Heart right ventricle (tissue), 16 donors: ENCODE measurements at regions not wholly inside any gene's neighbourhood (a gene's known extent, or its start where the extent isn't known, plus 50 kb on each side); places are given as distances from the start of the nearest gene placed in this dataset.

ENCODE experiments used
- ATAC-seq, 8 donors: fragments of 200-7000 bp; cut with Tn5 transposase; one replicate each; pipeline ENCODE4 v1.9.1; 2020; ENCODE audit warnings: mild to moderate bottlenecking in 8 of 8, moderate library complexity in 8 of 8, moderate number of reproducible peaks in 1 of 8
- DNase-seq, 2 donors: peaks; one replicate each; pipeline ENCODE4 v3.0.0-alpha.2; 2020
- H3K27ac ChIP-seq, 10 donors: fragments of 200-600 bp; sonication (generic) in 2 of 10; one replicate each; pipeline versions ENCODE4 v1.5.0 to v1.8.0; 2020 to 2022; ENCODE audit warnings: mild to moderate bottlenecking in 3 of 10
- H3K27me3 ChIP-seq, 7 donors: fragments of 200-600 bp; one replicate each; pipeline ENCODE4 v1.8.0; 2021 to 2022; ENCODE audit warnings: mild to moderate bottlenecking in 2 of 7
- H3K36me3 ChIP-seq, 9 donors: fragments of 200-600 bp; sonication (generic) in 1 of 9; one replicate each; pipeline versions ENCODE4 v1.5.0 to v1.8.0; 2020 to 2022; ENCODE audit warnings: mild to moderate bottlenecking in 2 of 9
- H3K4me1 ChIP-seq, 9 donors: fragments of 200-600 bp; sonication (generic) in 1 of 9; one replicate each; pipeline versions ENCODE4 v1.5.0 to v1.8.0; 2020 to 2022; ENCODE audit warnings: mild to moderate bottlenecking in 4 of 9
- H3K4me3 ChIP-seq, 10 donors: fragments of 200-600 bp; sonication (generic) in 2 of 10; one replicate each; pipeline versions ENCODE4 v1.5.0 to v1.8.0; 2020 to 2022; ENCODE audit warnings: mild to moderate bottlenecking in 7 of 10, moderate library complexity in 2 of 10
- H3K9me3 ChIP-seq, 11 donors: fragments of 200-600 bp in 10 of 11; sonication (generic) in 2 of 11; one replicate each; pipeline versions ENCODE4 v1.5.0 to v1.8.0; 2013 to 2022; ENCODE audit warnings: mild to moderate bottlenecking in 2 of 11, control low read depth in 1 of 11, moderate library complexity in 1 of 11
- WGBS, 2 donors: extraction: QIAGEN DNeasy Blood & Tissue Kit; methylation state at CpG; one replicate each; pipeline ENCODE4 v1.1.7; 2013; ENCODE audit warnings: inconsistent platforms in 1 of 2; 5-methylcytosine and 5-hydroxymethylcytosine counted together
- intact Hi-C, 10 donors: fragments of 100-400 bp; cut with DNase I; formaldehyde crosslinking; loops; one replicate each; pipeline versions ENCODE4 v1.11.1 to v1.14.2; 2022
- TF ChIP-seq, protein P1 (sequence below), 9 donors: fragments of 200-600 bp; sonication (generic) in 2 of 9; IDR thresholded peaks; one replicate each; pipeline versions ENCODE4 v1.5.0 to v1.8.0; 2021 to 2022; ENCODE audit warnings: antibody characterized with exemption in 9 of 9, mild to moderate bottlenecking in 5 of 9, moderate library complexity in 1 of 9
- donor health status: Arrhythmogenic right ventricular cardiomyopathy.
- donor health status: ischemic (EF 13 %, LVEDD 7.1; RV severe dilation, severe dysfunction).
- donor health status: healthy with polysubstance abuse.
- donor health status: DM: no; HTN: yes; CAD: no.
- donor health status: DM: no; HTN: no; CAD: no.
- donor health status: ischemic (EF 25% LVEDD 6.9; RV normal size, moderate dysfunction).
- donor health status: ischemic (EF 25% LVEDD 5.7; RV mildly dilated, moderate dysfunction).
- donor health status: healthy.
- donor health status: DM: yes; HTN: yes; CAD: no.
- donor health status: Ischemic cardiomyopathy.
- donor health status: ischemic (EF 35%, LVEDD 5.7; RV mildly dilated, moderate dysfunction).
- donor health status: nonischemic (EF 11% LVEDD 7.7; RV severe dilation, severe dysfunction).
- donor health status: DM: yes; HTN: yes; CAD: no.
- donor health status: PGD.
- donor health status: ischemic (EF 29% LVEDD 5.4; RV normal size, mild dysfunction).
- donor health status: nonischemic (EF 23%, LVEDD 6.1; RV moderate dilation, normal function).

GRCh38 chr1:228975238-228975907 lies 240.1 kb downstream of the RHOU start:
- ATAC-seq, result no peak

GRCh38 chr1:228976316-228976715 lies 241.0 kb downstream of the RHOU start:
- Histone ChIP-seq H3K4me1 (peaks cover 0 to 15% (median 9%) of the 10 kb centered on the region in 9 donors), H3K27me3 (no peaks in the 10 kb centered on the region), H3K27ac (no peak overlapping the region), H3K9me3 (no peaks in the 10 kb centered on the region), H3K4me3 (no peak overlapping the region), H3K36me3 (no peaks in the 10 kb centered on the region)
- WGBS, 2 donors, result 84 to 86% methylated on average over 6 of the region's 6 CpGs
- DNase-seq, result no peak
- intact Hi-C loops, result no loop called here
- TF ChIP-seq, protein P1, sequence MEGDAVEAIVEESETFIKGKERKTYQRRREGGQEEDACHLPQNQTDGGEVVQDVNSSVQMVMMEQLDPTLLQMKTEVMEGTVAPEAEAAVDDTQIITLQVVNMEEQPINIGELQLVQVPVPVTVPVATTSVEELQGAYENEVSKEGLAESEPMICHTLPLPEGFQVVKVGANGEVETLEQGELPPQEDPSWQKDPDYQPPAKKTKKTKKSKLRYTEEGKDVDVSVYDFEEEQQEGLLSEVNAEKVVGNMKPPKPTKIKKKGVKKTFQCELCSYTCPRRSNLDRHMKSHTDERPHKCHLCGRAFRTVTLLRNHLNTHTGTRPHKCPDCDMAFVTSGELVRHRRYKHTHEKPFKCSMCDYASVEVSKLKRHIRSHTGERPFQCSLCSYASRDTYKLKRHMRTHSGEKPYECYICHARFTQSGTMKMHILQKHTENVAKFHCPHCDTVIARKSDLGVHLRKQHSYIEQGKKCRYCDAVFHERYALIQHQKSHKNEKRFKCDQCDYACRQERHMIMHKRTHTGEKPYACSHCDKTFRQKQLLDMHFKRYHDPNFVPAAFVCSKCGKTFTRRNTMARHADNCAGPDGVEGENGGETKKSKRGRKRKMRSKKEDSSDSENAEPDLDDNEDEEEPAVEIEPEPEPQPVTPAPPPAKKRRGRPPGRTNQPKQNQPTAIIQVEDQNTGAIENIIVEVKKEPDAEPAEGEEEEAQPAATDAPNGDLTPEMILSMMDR (IDR thresholded peaks at IDR 0.05), result no peak
- no peak for ATAC-seq

More at GRCh38 chr1:228975238-228975907, 240.1 kb downstream of the RHOU start:
- no peak overlapping the region for H3K27ac ChIP-seq
- H3K27me3 ChIP-seq, result peaks cover 0 to 3% (median 0%) of the 10 kb centered on the region in 7 donors
- DNase-seq, result no peak
- H3K9me3 ChIP-seq, result no peaks in the 10 kb centered on the region
- TF ChIP-seq, protein P1 (IDR thresholded peaks at IDR 0.05), result no peak
- no peak overlapping the region for H3K4me3 ChIP-seq
- peaks cover 0 to 15% (median 9%) of the 10 kb centered on the region in 9 donors for H3K4me1 ChIP-seq
- no peaks in the 10 kb centered on the region for H3K36me3 ChIP-seq
- 96 to 98% methylated on average over 8 of the region's 8 CpGs for WGBS, 2 donors
- intact Hi-C loops, result no loop called here

- 80 to 85% methylated on average over 8 of the region's 8 CpGs for WGBS, 2 donors
- H3K4me3 ChIP-seq, result no peak overlapping the region
- no peak overlapping the region for H3K27ac ChIP-seq
- no peaks in the 10 kb centered on the region for H3K36me3 ChIP-seq
- peaks cover 0 to 15% (median 9%) of the 10 kb centered on the region in 9 donors for H3K4me1 ChIP-seq
- ATAC-seq (no peak), DNase-seq (no peak)
- no peaks in the 10 kb centered on the region for H3K27me3 ChIP-seq
- H3K9me3 ChIP-seq, result no peaks in the 10 kb centered on the region
- TF ChIP-seq, protein P1 (IDR thresholded peaks at IDR 0.05), result no peak
- intact Hi-C loops, result no loop called here
Measured at GRCh38 chr1:228977307-228977706, 242.0 kb downstream of the RHOU start.

DNA sequence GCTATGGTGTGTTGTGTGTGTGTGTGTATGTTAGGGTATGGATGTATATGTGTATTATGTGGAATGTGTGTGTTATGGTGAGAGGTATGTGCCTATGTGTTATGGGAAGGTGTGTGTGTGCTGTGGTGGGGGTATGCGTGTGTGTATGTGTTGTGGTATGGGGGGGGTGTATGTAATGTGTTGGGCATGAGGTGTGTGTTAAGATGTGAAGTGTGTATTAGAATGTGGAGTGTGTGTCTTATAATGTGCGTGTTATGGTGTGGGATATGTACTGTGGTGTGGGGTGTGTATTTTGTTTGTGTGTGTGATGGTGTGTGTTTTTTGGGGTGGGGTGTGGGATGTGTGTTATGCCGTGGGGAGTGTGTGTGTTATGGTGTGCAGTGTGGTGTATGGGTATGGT lies 242.5 kb downstream of the RHOU start:
- H3K27me3 ChIP-seq, result no peaks in the 10 kb centered on the region
- H3K4me3 ChIP-seq, result no peak overlapping the region
- 92 to 97% methylated on average over 3 of the region's 3 CpGs for WGBS, 2 donors
- H3K36me3 ChIP-seq, result no peaks in the 10 kb centered on the region
- ATAC-seq, result no peak
- peaks cover 0 to 18% (median 9%) of the 10 kb centered on the region in 9 donors for H3K4me1 ChIP-seq
- TF ChIP-seq, protein P1 (IDR thresholded peaks at IDR 0.05), result no peak
- H3K9me3 ChIP-seq, result no peaks in the 10 kb centered on the region
- DNase-seq, result no peak
- intact Hi-C loops, result no loop called here
- no peak overlapping the region for H3K27ac ChIP-seq
